ENCODE measurements at regions not wholly inside any gene's neighbourhood (a gene's known extent, or its start where the extent isn't known, plus 50 kb on each side); places are given as distances from the start of the nearest gene placed in this dataset.

DNA sequence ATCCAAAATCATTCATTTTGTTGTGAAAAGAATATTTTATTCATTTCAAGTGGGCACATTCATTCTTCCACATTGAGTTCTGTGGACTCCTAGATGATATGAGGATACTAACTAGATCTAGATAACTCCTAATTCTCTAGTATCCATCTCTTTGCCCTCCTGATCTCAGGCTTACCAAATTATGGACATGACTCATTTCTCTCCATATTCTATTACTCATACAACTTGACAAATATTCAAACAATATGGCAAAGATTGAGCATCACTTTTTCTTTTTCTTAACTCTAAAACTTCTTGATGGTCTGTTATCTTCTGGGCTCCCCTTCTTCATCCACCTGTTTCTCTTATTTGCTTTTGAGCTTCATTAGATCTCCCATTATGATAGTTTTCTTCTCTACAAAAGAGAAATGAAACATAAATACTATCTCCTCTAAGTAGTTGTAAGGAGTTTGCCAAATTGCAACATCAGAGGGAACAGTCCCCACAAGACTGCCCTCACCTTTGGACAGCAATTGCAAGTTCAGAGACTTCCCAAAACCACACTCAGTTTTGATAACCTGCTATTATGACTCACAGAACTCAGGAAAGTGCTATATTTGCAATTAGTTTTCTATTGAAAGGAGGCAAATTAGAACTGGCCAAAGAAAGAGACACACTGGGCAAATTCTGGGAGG lies 422.9 kb downstream of the SPRY1 start:
- Histone ChIP-seq H3K27ac (no peak overlapping the region), H3K9me3 (ENCODE audit: severe bottlenecking) (no peaks in the 10 kb centered on the region), H3K27me3 (ENCODE audit: insufficient read depth, low read depth, severe bottlenecking) (no peaks in the 10 kb centered on the region), H3K36me3 (no peaks in the 10 kb centered on the region), H3K4me3 (ENCODE audit: low read depth, low read length) (no peak overlapping the region)
- no peak for DNase-seq
- TF ChIP-seq, protein P1, sequence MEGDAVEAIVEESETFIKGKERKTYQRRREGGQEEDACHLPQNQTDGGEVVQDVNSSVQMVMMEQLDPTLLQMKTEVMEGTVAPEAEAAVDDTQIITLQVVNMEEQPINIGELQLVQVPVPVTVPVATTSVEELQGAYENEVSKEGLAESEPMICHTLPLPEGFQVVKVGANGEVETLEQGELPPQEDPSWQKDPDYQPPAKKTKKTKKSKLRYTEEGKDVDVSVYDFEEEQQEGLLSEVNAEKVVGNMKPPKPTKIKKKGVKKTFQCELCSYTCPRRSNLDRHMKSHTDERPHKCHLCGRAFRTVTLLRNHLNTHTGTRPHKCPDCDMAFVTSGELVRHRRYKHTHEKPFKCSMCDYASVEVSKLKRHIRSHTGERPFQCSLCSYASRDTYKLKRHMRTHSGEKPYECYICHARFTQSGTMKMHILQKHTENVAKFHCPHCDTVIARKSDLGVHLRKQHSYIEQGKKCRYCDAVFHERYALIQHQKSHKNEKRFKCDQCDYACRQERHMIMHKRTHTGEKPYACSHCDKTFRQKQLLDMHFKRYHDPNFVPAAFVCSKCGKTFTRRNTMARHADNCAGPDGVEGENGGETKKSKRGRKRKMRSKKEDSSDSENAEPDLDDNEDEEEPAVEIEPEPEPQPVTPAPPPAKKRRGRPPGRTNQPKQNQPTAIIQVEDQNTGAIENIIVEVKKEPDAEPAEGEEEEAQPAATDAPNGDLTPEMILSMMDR (IDR thresholded peaks at IDR 0.05; ENCODE audit: low read depth, low read length), result no peak

DNA sequence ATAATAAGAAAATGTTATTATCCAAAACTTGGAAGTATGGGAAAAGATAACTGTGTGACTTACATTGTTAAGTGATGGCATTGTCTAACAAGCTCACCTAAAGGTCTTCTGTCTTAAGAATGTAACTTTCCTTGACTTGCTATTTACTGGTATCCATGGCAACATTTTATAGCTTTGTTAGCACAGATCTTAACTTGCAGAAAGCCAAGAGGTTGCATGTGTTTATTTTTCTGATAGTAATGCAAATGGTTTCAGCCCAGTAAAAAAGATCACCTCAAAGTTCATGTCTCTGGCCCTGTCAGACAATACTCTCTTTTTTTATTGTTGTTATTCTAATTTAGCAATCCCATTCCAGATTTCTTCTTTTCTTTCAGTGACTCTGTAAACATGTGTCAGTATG lies 425.3 kb downstream of the SPRY1 start:
- Histone ChIP-seq H3K27ac (no peak overlapping the region), H3K36me3 (no peaks in the 10 kb centered on the region), H3K4me3 (ENCODE audit: low read depth, low read length) (no peak overlapping the region), H3K9me3 (ENCODE audit: severe bottlenecking) (no peaks in the 10 kb centered on the region), H3K27me3 (ENCODE audit: insufficient read depth, low read depth, severe bottlenecking) (no peaks in the 10 kb centered on the region)
- DNase-seq, result no peak
- TF ChIP-seq, protein P1 (IDR thresholded peaks at IDR 0.05; ENCODE audit: low read depth, low read length), result no peak

DNA sequence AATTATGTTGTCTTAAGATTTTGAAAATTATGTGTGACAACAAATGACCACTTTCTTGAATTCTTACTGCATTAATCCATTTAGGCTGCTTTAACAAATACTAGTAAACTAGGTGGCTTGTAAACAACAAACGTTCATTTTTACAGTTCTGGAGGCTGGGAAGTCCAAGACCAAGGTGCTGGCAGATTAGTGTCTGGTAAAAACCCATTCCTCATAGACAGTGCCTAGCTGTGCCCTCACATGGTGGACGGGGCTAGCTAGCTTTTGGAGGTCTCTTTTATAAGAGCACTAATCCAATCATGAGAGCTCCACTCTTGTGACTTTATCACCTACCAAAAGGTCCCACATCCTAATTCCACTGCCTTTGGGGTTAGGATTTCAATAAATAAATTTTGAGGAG lies 425.8 kb downstream of the SPRY1 start:
- no peak for DNase-seq
- H3K9me3 ChIP-seq (ENCODE audit: severe bottlenecking), result no peaks in the 10 kb centered on the region
- H3K27me3 ChIP-seq (ENCODE audit: insufficient read depth, low read depth, severe bottlenecking), result no peaks in the 10 kb centered on the region
- no peak overlapping the region for H3K27ac ChIP-seq
- no peaks in the 10 kb centered on the region for H3K36me3 ChIP-seq
- TF ChIP-seq, protein P1 (IDR thresholded peaks at IDR 0.05; ENCODE audit: low read depth, low read length), result no peak
- H3K4me3 ChIP-seq (ENCODE audit: low read depth, low read length), result no peak overlapping the region

DNA sequence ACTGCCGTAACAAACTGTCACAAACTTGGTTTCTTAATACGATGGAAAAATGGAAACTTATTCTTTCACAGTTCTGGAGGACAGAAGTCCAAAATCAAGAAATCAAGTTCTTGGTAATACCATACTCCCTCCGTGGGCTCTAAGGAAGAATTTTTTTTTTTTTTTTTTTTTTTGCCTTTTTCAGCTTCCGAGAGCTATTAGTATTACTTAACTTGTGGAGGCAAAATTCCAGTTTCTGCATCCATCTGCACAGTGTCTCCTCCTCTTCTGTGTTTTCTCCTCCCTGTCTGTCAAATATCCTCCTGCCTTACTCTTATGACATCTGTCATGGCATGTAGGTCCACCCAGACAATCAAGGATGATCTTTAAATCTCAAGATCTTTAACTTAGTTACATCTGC lies 426.6 kb downstream of the SPRY1 start:
- Histone ChIP-seq H3K27ac (no peak overlapping the region), H3K36me3 (no peaks in the 10 kb centered on the region), H3K27me3 (ENCODE audit: insufficient read depth, low read depth, severe bottlenecking) (no peaks in the 10 kb centered on the region), H3K4me3 (ENCODE audit: low read depth, low read length) (no peak overlapping the region), H3K9me3 (ENCODE audit: severe bottlenecking) (no peaks in the 10 kb centered on the region)
- no peak for DNase-seq
- TF ChIP-seq, protein P1 (IDR thresholded peaks at IDR 0.05; ENCODE audit: low read depth, low read length), result no peak

DNA sequence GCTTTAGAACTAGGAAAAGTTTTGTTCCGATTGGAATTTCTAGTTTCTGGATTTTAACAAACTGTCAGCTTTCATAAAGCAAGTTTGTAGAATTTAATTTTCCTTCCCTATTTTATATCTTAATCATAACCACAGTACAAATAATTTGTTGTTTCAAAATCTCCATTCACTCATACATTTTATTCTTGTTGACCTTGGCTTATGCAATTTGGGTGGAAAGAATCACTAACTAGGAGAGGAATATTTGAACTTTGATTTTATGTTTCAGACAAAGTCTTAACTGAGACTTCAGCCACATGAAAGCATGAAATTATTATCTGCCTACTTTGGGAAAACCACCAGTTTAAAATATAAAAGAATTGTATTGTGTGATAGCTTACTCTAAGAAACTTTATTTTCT lies 427.9 kb downstream of the SPRY1 start:
- TF ChIP-seq, protein P1 (IDR thresholded peaks at IDR 0.05; ENCODE audit: low read depth, low read length), result no peak
- no peak for DNase-seq

More for the DNA sequence above, 427.9 kb downstream of the SPRY1 start:
- Histone ChIP-seq H3K36me3 (no peaks in the 10 kb centered on the region), H3K4me3 (ENCODE audit: low read depth, low read length) (no peak overlapping the region), H3K9me3 (ENCODE audit: severe bottlenecking) (no peaks in the 10 kb centered on the region), H3K27ac (no peak overlapping the region), H3K27me3 (ENCODE audit: insufficient read depth, low read depth, severe bottlenecking) (no peaks in the 10 kb centered on the region)
